ENCODE measurements at regions not wholly inside any gene's neighbourhood (a gene's known extent, or its start where the extent isn't known, plus 50 kb on each side); places are given as distances from the start of the nearest gene placed in this dataset.

GRCh38 chr20:46837083-46837482, 57.6 kb upstream of the EYA2 start:
- TF ChIP-seq CTCF (IDR thresholded peaks at IDR 0.05; ENCODE audit: insufficient read depth, low read length) (no peak), POLR2AphosphoS5 (IDR thresholded peaks at IDR 0.05; ENCODE audit: low read depth) (no peak), GABPA (IDR thresholded peaks at IDR 0.05; ENCODE audit: low read depth) (no peak)
- TF ChIP-seq, protein P1, sequence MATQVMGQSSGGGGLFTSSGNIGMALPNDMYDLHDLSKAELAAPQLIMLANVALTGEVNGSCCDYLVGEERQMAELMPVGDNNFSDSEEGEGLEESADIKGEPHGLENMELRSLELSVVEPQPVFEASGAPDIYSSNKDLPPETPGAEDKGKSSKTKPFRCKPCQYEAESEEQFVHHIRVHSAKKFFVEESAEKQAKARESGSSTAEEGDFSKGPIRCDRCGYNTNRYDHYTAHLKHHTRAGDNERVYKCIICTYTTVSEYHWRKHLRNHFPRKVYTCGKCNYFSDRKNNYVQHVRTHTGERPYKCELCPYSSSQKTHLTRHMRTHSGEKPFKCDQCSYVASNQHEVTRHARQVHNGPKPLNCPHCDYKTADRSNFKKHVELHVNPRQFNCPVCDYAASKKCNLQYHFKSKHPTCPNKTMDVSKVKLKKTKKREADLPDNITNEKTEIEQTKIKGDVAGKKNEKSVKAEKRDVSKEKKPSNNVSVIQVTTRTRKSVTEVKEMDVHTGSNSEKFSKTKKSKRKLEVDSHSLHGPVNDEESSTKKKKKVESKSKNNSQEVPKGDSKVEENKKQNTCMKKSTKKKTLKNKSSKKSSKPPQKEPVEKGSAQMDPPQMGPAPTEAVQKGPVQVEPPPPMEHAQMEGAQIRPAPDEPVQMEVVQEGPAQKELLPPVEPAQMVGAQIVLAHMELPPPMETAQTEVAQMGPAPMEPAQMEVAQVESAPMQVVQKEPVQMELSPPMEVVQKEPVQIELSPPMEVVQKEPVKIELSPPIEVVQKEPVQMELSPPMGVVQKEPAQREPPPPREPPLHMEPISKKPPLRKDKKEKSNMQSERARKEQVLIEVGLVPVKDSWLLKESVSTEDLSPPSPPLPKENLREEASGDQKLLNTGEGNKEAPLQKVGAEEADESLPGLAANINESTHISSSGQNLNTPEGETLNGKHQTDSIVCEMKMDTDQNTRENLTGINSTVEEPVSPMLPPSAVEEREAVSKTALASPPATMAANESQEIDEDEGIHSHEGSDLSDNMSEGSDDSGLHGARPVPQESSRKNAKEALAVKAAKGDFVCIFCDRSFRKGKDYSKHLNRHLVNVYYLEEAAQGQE (IDR thresholded peaks at IDR 0.05; ENCODE audit: insufficient replicate concordance, low read depth) = no peak
